Psoas muscle (tissue), 7 donors: ENCODE measurements at regions not wholly inside any gene's neighbourhood (a gene's known extent, or its start where the extent isn't known, plus 50 kb on each side); places are given as distances from the start of the nearest gene placed in this dataset.
"Not testable (repeated sequence)": the region's sequence is repeated elsewhere in the genome, so short reads cannot be mapped to it uniquely, and the experiment has no call there.

Experiments used
- ATAC-seq, 4 donors: fragments of 200-7000 bp; cut with Tn5 transposase; one replicate each; pipeline ENCODE4 v1.9.1; 2020; ENCODE audit warnings: moderate library complexity in 3 of 4, mild to moderate bottlenecking in 2 of 4
- DNase-seq, 2 donors: peaks; one replicate each; pipeline ENCODE4 v3.0.0-alpha.2; 2020
- H3K27ac ChIP-seq: fragments of 200-600 bp; one replicate; pipeline ENCODE4 v1.8.0; 2022
- H3K27me3 ChIP-seq, 3 donors: fragments of 200-600 bp in 1 of 3; one replicate each; pipeline versions ENCODE4 v1.6.1 to v1.8.0; 2013 to 2022; ENCODE audit warnings: low read length in 2 of 3, mild to moderate bottlenecking in 2 of 3, moderate library complexity in 1 of 3; ENCODE audit not compliant: insufficient read depth in 3 of 3
- H3K36me3 ChIP-seq, 2 donors: fragments of 200-600 bp in 1 of 2; one replicate each; pipeline versions ENCODE4 v1.6.1 to v1.8.0; 2013 to 2022; ENCODE audit warnings: low read depth in 1 of 2, mild to moderate bottlenecking in 1 of 2, moderate library complexity in 1 of 2; ENCODE audit not compliant: insufficient read depth in 1 of 2
- H3K4me1 ChIP-seq: fragments of 200-600 bp; one replicate; pipeline ENCODE4 v1.8.0; 2022
- H3K4me3 ChIP-seq: fragments of 200-600 bp; one replicate; pipeline ENCODE4 v1.8.0; 2022; ENCODE audit warnings: mild to moderate bottlenecking
- H3K9me3 ChIP-seq: fragments of 200-600 bp; one replicate; pipeline ENCODE4 v1.8.0; 2022
- WGBS, 3 donors: extraction: QIAGEN DNeasy Blood & Tissue Kit; methylation state at CpG; one replicate each; pipeline versions ENCODE4 v1.1.6 to v1.1.7; 2013; 5-methylcytosine and 5-hydroxymethylcytosine counted together
- intact Hi-C, 2 donors: fragments of 100-400 bp; cut with DNase I; formaldehyde crosslinking; loops; one replicate each; pipeline versions ENCODE4 v1.11.0 to v1.14.2; 2022
- donor health status: healthy with polysubstance abuse.
- donor health status: DM: no; HTN: no; CAD: no; lungs with moderate emphysema.
- donor health status: Bipolar disorder and iron deficiency.
- donor health status: healthy.
- donor health status: DM: yes; HTN: yes; CAD: no.
- donor health status: DM: no; HTN: no; CAD: no.
- donor health status: DM: yes; HTN: yes; CAD: no.

DNA sequence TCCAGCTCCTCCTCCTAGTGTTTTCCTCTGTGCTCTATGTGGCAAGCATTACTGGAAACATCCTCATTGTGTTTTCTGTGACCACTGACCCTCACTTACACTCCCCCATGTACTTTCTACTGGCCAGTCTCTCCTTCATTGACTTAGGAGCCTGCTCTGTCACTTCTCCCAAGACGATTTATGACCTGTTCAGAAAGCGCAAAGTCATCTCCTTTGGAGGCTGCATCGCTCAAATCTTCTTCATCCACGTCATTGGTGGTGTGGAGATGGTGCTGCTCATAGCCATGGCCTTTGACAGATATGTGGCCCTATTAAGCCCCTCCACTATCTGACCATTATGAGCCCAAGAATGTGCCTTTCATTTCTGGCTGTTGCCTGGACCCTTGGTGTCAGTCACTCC lies 64.0 kb downstream of the OR4F15 start:
- H3K36me3 ChIP-seq, H3K4me3 ChIP-seq, ATAC-seq, intact Hi-C loops, H3K9me3 ChIP-seq, H3K4me1 ChIP-seq, DNase-seq, H3K27ac ChIP-seq, H3K27me3 ChIP-seq: not testable (repeated sequence)
- 67 to 82% (median 80%) methylated on average over 4 of the region's 4 CpGs for WGBS, 3 donors

DNA sequence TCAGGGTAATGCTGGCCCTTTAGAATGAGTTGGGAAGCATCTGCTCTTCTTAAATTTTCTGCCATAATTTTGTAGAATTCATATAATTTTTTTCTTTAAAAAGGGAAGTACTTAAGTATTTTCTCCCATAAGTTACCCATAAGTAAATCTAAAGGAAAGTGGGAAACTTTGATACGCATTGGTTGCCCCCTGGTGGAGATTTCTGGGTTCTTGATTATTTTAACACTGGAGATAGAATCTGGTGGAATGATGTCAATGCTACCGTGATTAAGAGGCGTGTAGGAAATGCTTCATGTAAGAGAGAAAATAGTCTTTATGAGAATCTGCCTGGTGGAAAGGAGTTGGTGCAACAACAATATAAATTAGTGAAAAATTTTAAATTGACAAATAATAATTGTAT lies 65.6 kb downstream of the OR4F15 start:
- H3K9me3 ChIP-seq, H3K27me3 ChIP-seq, H3K4me3 ChIP-seq, H3K4me1 ChIP-seq, H3K36me3 ChIP-seq, H3K27ac ChIP-seq, intact Hi-C loops, DNase-seq, ATAC-seq: not testable (repeated sequence)
- 3 to 8% (median 6%) methylated on average over 3 of the region's 3 CpGs for WGBS, 3 donors

DNA sequence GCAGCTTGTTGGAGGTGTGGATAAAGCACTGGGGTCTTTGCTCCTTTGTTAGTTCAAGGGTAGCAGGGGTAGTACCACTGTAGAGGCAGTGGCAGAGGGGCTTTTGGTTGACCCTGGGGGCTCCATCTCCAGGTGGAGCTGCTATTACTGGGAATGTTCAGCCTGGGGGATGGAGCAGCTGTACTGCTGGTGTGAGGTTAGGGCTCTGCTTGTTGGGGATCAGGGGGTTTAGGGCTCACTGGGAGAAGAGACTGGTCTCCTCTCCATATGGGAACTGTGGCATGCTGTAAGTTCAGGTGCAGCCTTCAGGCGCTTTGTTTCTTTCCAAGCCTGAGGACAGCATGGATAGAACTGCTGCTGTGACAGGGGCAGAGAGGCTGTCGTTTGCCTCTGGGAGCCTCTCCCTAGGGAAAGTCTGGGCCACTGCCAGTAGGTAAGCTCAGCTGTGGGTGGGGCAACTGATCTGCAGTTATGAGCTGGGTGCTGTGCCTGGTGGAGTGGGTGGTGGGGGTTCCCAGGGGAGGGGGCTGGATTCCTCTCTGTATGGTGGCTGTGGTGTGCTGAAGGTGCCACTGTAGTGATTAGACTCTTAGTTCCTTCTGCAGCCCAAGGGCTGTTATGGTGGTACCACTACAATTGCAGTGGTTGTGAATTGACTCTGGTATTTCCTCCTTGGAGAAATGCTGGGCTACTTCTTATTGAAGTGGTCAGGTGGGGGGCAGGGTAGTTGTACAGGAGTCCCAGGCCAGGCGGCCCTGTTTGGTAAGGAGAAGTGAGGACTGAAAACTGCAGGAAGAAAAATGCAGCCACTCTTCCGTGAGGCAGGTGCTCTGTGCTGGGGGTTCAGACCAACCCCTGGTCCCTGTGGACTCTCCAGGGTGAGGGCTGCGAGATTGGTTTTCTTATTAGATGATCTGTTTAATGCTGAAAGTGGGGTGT lies 100.6 kb downstream of the OR4F15 start:
- H3K27me3 ChIP-seq, H3K27ac ChIP-seq, ATAC-seq, H3K9me3 ChIP-seq, intact Hi-C loops, DNase-seq, H3K36me3 ChIP-seq, H3K4me1 ChIP-seq, H3K4me3 ChIP-seq: not testable (repeated sequence)
- 67 to 84% methylated on average over 1 to 3 of the region's 5 CpGs; no CpG with 5 or more reads in 1 of the 3 donors for WGBS, 3 donors

DNA sequence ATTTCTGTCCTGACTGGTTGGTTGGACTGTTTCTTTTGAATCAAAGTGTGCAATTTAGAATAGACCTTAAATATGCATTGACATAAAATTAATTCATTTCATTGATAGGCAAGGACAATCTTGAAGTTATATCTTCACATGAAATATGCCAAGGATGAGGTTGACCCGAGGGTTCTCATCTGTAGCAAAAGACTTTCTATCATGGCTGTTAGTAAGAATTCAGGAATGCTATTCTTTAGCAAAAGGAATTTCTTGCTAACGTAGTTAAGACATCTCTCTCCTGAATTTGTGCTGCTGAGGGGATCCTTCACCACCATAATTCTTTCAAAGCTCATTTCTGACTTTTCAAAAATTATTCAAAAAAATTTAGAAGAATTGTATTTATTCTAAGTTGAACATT lies 112.6 kb downstream of the OR4F15 start:
- H3K27ac ChIP-seq, H3K4me1 ChIP-seq, ATAC-seq, H3K27me3 ChIP-seq, H3K9me3 ChIP-seq, H3K36me3 ChIP-seq, DNase-seq, H3K4me3 ChIP-seq, intact Hi-C loops: not testable (repeated sequence)
- WGBS, 3 donors, result 20% methylated on average over 1 of the region's 2 CpGs; no CpG with 5 or more reads in 2 of the 3 donors

DNA sequence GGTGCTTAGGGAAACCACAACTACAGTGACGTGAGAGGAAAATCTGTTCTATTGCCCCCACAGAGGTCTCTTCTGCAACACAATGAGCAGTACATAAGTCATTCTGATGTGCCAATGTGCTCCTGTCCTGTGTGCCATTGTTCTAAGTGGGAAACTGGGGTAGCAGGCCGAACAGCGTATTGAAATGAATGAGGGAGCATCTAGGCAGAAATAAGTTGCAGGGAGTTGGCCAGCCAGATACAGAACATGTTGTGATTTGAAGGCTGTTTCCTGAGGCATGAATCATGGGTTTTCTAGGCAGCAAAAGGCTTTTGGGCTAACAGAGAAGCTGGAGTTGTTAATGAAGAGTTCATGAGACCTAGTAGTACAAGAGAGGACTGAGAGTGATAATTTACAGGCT lies 122.5 kb downstream of the OR4F15 start:
- intact Hi-C loops, ATAC-seq, H3K4me1 ChIP-seq, H3K4me3 ChIP-seq, H3K9me3 ChIP-seq, DNase-seq, H3K27ac ChIP-seq, H3K27me3 ChIP-seq, H3K36me3 ChIP-seq: not testable (repeated sequence)
- WGBS, 3 donors, result no CpG with 5 or more reads among the region's 3 CpGs

DNA sequence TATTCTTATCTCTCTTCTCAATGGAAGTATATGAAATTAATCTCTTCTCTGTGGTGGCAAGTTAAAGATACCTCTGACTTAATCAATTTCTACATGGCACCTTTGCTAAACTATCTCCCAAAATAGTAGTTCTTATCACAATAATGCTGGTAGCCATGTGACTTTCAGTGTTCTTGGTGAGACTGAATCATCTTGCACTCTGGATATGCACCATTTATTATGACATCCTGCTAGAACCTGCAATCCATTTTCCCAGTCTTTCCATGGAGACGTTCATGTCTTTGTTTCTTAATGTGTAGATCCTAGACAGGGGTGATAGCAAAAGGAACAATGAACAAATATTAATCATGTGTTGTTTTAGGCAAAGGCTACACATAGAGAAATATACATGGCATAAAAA lies 125.4 kb downstream of the OR4F15 start:
- H3K4me3 ChIP-seq, H3K4me1 ChIP-seq, H3K36me3 ChIP-seq, ATAC-seq, H3K27me3 ChIP-seq, H3K27ac ChIP-seq, DNase-seq, H3K9me3 ChIP-seq, intact Hi-C loops: not testable (repeated sequence)
- WGBS, 3 donors, result no CpG with 5 or more reads among the region's 1 CpG

DNA sequence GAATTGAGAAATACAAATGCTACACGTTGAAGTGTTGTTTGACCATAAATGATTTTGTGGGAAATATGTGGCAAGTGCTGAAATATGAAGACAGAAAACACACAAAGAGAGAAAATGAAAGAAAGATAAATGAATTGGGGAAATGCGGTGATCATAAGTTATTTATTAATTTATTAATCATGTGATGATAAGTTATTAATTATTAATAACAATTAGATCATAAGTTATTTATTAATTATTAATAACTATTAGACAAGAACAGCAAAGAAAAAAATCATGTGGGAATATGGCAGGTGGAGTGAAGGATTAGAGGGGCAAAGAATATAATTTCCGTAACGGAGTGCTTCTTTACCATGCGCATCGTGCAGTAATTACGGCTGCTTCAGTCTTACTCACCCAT lies 126.6 kb downstream of the OR4F15 start:
- intact Hi-C loops, result not testable (repeated sequence)

DNA sequence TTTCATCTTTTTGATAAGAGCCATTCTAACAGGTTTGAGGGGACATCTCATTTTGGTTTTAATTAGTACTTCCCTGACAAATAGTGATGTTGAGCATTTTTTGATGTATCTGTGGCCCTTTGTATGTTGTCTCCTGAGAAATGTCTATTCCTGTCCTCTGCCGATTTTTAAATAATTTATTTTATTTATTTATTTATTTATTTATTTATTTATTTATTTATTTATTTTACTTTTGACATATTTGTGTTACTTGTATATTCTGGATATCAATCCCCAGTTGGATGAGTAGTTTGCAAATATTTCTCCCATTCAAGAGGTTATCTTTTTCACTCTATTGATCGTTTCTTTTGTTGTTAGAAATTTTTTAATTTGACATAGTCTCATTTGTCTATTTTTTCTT lies 133.9 kb downstream of the OR4F15 start:
- H3K27me3 ChIP-seq, intact Hi-C loops, DNase-seq, H3K27ac ChIP-seq, H3K9me3 ChIP-seq, H3K36me3 ChIP-seq, H3K4me3 ChIP-seq, ATAC-seq, H3K4me1 ChIP-seq: not testable (repeated sequence)
- 75 to 81% (median 79%) methylated on average over 2 of the region's 2 CpGs for WGBS, 3 donors

More for the DNA sequence above, 126.6 kb downstream of the OR4F15 start:
- not testable (repeated sequence) for H3K27ac ChIP-seq, H3K27me3 ChIP-seq, H3K9me3 ChIP-seq, H3K4me1 ChIP-seq, DNase-seq, ATAC-seq, H3K4me3 ChIP-seq, H3K36me3 ChIP-seq
- whole genome bisulfite sequencing, 3 donors, result 88 to 100% (median 91%) methylated on average over 4 to 5 of the region's 7 CpGs

DNA sequence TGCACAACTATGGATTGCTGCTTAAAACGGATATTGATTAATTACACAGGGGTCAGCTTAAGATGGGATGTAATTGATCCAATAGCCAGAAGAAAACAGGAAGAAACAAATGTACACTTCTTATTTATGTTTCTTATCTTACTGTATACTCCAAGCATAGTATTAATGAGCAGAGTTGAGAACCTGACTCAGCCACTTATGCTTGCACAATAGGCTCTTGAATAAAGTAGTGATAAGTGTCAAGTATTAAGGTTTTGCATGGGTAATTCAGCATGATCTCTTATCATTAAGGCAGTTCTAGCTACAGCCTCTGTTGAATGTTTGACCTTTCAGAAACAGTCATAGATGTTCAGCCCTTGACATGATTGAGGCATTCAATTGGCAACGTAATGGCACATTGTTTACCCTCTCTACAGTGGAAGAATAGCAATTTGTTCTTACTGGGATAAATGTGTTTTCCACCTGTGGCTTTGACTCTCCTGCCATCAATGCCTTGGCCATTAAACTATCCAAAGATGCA lies 136.5 kb downstream of the OR4F15 start:
- DNase-seq, H3K27me3 ChIP-seq, H3K4me3 ChIP-seq, H3K36me3 ChIP-seq, H3K27ac ChIP-seq, H3K4me1 ChIP-seq, ATAC-seq, H3K9me3 ChIP-seq, intact Hi-C loops: not testable (repeated sequence)
- WGBS, 3 donors, result 60 to 92% (median 78%) methylated on average over 1 of the region's 2 CpGs

DNA sequence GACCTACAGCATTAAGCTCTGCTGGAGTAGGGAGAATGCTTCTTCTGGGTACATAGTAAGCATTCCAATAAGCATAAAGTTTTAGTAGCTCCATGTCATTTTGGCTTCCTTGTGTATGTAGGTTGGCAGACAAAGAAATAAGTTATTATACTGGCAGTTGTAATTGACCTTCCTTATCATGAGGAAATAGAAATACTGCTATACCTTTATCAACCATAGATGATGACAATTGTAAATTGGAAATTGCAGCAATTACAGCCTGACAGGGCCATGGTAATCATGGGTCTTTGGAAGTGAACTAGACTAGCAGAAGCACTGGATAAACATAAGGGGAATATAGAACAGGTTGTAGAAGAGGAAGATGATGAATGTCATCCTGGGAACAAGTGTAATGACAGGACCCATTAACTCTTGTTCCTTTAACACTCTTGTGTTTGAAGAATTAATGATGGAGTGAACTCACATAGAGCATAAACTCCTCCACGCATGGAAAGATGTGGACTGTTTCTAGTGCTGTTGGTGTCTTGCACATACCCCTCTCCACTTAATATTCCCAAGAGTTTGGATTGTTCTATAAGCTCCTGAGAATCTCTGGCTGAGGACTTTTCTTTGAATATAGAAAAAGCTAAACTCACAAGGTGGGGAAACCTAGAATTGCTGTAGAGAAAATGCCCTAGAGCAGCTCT lies 137.5 kb downstream of the OR4F15 start:
- 61 to 88% (median 84%) methylated on average over 1 of the region's 1 CpG for WGBS, 3 donors
- H3K27me3 ChIP-seq, DNase-seq, H3K9me3 ChIP-seq, intact Hi-C loops, H3K27ac ChIP-seq, H3K4me1 ChIP-seq, H3K4me3 ChIP-seq, H3K36me3 ChIP-seq: not testable (repeated sequence)
- peak in 1 of 4 donors; percentile 27 for ATAC-seq

DNA sequence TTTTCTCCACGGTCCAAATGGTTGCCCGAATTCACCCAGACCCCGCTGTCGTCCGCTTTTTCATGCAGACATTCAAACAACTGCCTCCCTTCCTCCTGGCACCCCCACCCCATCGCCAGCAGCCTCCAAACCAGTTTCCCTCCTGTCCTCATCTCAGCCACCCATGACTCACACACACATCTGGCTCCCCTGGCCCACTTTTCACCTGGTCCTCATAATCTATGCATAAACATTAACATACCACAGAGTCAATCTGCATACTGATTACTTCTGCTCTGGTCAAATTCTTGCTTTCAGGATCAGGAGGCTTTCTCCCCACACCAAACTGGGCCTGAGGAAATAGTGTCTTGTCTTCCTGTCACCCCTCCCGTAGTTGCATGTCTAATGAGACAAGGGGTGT lies 142.0 kb downstream of the OR4F15 start:
- H3K4me3 ChIP-seq, H3K9me3 ChIP-seq, H3K27me3 ChIP-seq, H3K4me1 ChIP-seq, DNase-seq, H3K27ac ChIP-seq, intact Hi-C loops, ATAC-seq, H3K36me3 ChIP-seq: not testable (repeated sequence)
- 42 to 73% methylated on average over 2 of the region's 7 CpGs; no CpG with 5 or more reads in 1 of the 3 donors for WGBS, 3 donors
